Thoracic aorta (tissue), 2 donors: ENCODE measurements at regions not wholly inside any gene's neighbourhood (a gene's known extent, or its start where the extent isn't known, plus 50 kb on each side); places are given as distances from the start of the nearest gene placed in this dataset.

Source experiments
- ATAC-seq: fragments of 150-250 bp; one replicate; pipeline ENCODE4 v1.8.0; 2017; ENCODE audit warnings: low read depth; ENCODE audit not compliant: insufficient number of reproducible peaks, low FRiP score
- DNase-seq: peaks from one replicate; pipeline ENCODE4 v3.0.0-alpha.2; 2020; ENCODE audit warnings: low spot score
- H3K27ac ChIP-seq, 2 donors: fragments of 200-600 bp; sonication (generic); 1 replicate in 1 of 2; 2 replicates in 1 of 2; pipeline ENCODE4 v1.5.1; 2016; ENCODE audit warnings: mild to moderate bottlenecking in 2 of 2, moderate library complexity in 2 of 2
- H3K27me3 ChIP-seq: fragments of 200-600 bp; sonication (generic); replicated peaks from 2 replicates; pipeline ENCODE4 v1.6.0; 2016; ENCODE audit warnings: mild to moderate bottlenecking; ENCODE audit not compliant: insufficient read depth
- H3K36me3 ChIP-seq: fragments of 200-600 bp; sonication (generic); one replicate; pipeline ENCODE4 v1.5.1; 2016
- H3K4me1 ChIP-seq, 2 donors: fragments of 200-600 bp; sonication (generic); 1 replicate in 1 of 2; 2 replicates in 1 of 2; pipeline versions ENCODE4 v1.5.1 to v1.6.0; 2016; ENCODE audit warnings: low read depth in 2 of 2, mild to moderate bottlenecking in 1 of 2; ENCODE audit not compliant: control insufficient read depth in 1 of 2
- H3K4me3 ChIP-seq: fragments of 200-600 bp; sonication (generic); 2 replicates; pipeline ENCODE4 v1.5.1; 2016; ENCODE audit warnings: mild to moderate bottlenecking
- H3K9me3 ChIP-seq: fragments of 200-600 bp; sonication (generic); 2 replicates; pipeline ENCODE4 v1.5.1; 2016
- CTCF ChIP-seq: fragments of 200-600 bp; sonication (generic); IDR thresholded peaks from one replicate; pipeline ENCODE4 v1.5.1; 2019; ENCODE audit warnings: antibody characterized with exemption

GRCh38 chr12:114291389-114292060, 114.4 kb downstream of the TBX5 start:
- ATAC-seq (no peak), DNase-seq (no peak)
- H3K4me1 ChIP-seq: peaks cover 0 to 7% of the 10 kb centered on the region in 2 donors
- no peaks in the 10 kb centered on the region for H3K36me3 ChIP-seq
- H3K9me3 ChIP-seq: no peaks in the 10 kb centered on the region
- no peak overlapping the region for H3K27ac ChIP-seq
- H3K4me3 ChIP-seq: no peak overlapping the region
- H3K27me3 ChIP-seq: no peaks in the 10 kb centered on the region
- no peak for TF ChIP-seq CTCF

- H3K27me3 ChIP-seq: no peaks in the 10 kb centered on the region
- no peak overlapping the region for H3K4me3 ChIP-seq
- H3K4me1 ChIP-seq: peaks cover 0 to 7% of the 10 kb centered on the region in 2 donors
- DNase-seq: no peak
- no peak overlapping the region for H3K27ac ChIP-seq
- no peak for ATAC-seq
- no peak for TF ChIP-seq CTCF
- H3K36me3 ChIP-seq: no peaks in the 10 kb centered on the region
- no peaks in the 10 kb centered on the region for H3K9me3 ChIP-seq
Observed at GRCh38 chr12:114287821-114288525, 118.0 kb downstream of the TBX5 start.

- H3K4me1 ChIP-seq: peaks cover 0 to 7% of the 10 kb centered on the region in 2 donors
- DNase-seq (no peak), ATAC-seq (no peak)
- H3K27ac ChIP-seq: no peak overlapping the region
- no peaks in the 10 kb centered on the region for H3K27me3 ChIP-seq
- no peaks in the 10 kb centered on the region for H3K36me3 ChIP-seq
- TF ChIP-seq CTCF: no peak
- H3K4me3 ChIP-seq: no peak overlapping the region
- no peaks in the 10 kb centered on the region for H3K9me3 ChIP-seq
Observed at GRCh38 chr12:114286145-114286544, 119.8 kb downstream of the TBX5 start.

- Histone ChIP-seq H3K4me1 (peaks cover 0 to 7% of the 10 kb centered on the region in 2 donors), H3K9me3 (no peaks in the 10 kb centered on the region), H3K36me3 (no peaks in the 10 kb centered on the region), H3K27ac (no peak overlapping the region), H3K4me3 (no peak overlapping the region), H3K27me3 (no peaks in the 10 kb centered on the region)
- DNase-seq (no peak), ATAC-seq (no peak)
- no peak for TF ChIP-seq CTCF
Observed at GRCh38 chr12:114285554-114285953, 120.4 kb downstream of the TBX5 start.

- H3K27me3 ChIP-seq: no peaks in the 10 kb centered on the region
Observed at GRCh38 chr12:114284041-114284440, 121.9 kb downstream of the TBX5 start.

More at GRCh38 chr12:114284041-114284440, 121.9 kb downstream of the TBX5 start:
- DNase-seq (no peak), ATAC-seq (no peak)
- Histone ChIP-seq H3K9me3 (no peaks in the 10 kb centered on the region), H3K36me3 (no peaks in the 10 kb centered on the region), H3K27ac (no peak overlapping the region), H3K4me3 (no peak overlapping the region), H3K4me1 (peaks cover 0 to 7% of the 10 kb centered on the region in 2 donors)
- TF ChIP-seq CTCF: no peak
